ENCODE measurements at regions not wholly inside any gene's neighbourhood (a gene's known extent, or its start where the extent isn't known, plus 50 kb on each side); places are given as distances from the start of the nearest gene placed in this dataset.
A peak's percentile ranks its signal among the peaks of the same experiment; 100 is the strongest.

DNA sequence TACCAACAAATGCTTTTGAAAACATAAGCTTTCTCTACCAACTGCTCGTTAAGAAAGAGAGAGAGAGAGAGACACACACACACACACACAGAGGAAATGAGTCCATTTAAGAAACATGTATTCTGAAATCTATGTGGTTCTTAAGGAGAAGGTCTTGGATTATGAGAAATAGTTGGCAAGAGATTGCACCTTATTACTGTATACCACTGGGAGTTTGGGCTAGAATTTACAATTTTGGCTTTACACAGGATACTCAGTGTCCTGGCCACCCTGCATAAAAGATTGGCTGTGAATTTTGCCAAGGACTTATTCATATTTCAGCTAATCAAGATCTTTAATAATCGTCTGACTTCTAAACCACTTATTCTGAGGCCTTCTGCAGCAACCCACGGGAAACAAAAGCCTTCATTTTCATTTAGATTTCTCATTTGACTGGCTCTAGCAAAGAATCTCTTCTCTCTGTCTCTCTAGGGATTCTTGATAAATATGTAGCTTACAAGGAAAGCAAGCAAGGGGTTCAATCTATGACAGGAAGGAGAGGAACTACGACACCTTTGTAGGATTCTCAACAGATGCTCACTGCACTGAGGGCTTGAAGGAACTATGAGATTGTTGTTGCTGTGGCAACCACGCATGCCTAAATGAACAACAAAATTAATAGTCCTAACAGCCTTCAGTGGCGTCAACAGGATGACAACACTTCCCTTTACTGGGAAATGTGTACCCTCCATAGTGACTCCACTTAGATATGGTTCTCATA, 75.3 kb upstream of the GNAO1 start:
- peaks cover 19% of the 10 kb centered on the region for H3K4me1 Mint-ChIP-seq (ENCODE audit: low read depth, unreplicated experiment)
- no peak overlapping the region for H3K4me3 Mint-ChIP-seq (ENCODE audit: unreplicated experiment)
- H3K27me3 Mint-ChIP-seq (ENCODE audit: unreplicated experiment), result peaks cover 2% of the 10 kb centered on the region
- H3K9me3 Mint-ChIP-seq (ENCODE audit: unreplicated experiment), result peaks cover 2% of the 10 kb centered on the region
- H3K36me3 Mint-ChIP-seq (ENCODE audit: unreplicated experiment), result no peaks in the 10 kb centered on the region
- TF ChIP-seq CTCF (IDR thresholded peaks at IDR 0.05; ENCODE audit: partially characterized antibody, unreplicated experiment), result no peak
- DNase-seq, result no peak
- H3K27ac Mint-ChIP-seq (ENCODE audit: unreplicated experiment), result peak overlapping the region; percentile 86

- no peaks in the 10 kb centered on the region for H3K9me3 Mint-ChIP-seq (ENCODE audit: unreplicated experiment)
- H3K27ac Mint-ChIP-seq (ENCODE audit: unreplicated experiment), result no peak overlapping the region
- no peak for TF ChIP-seq CTCF (IDR thresholded peaks at IDR 0.05; ENCODE audit: partially characterized antibody, unreplicated experiment)
- H3K36me3 Mint-ChIP-seq (ENCODE audit: unreplicated experiment), result no peaks in the 10 kb centered on the region
- no peak overlapping the region for H3K4me3 Mint-ChIP-seq (ENCODE audit: unreplicated experiment)
- peaks cover 32% of the 10 kb centered on the region for H3K4me1 Mint-ChIP-seq (ENCODE audit: low read depth, unreplicated experiment)
- no peak for DNase-seq
- peaks cover 2% of the 10 kb centered on the region for H3K27me3 Mint-ChIP-seq (ENCODE audit: unreplicated experiment)
Measured at GRCh38 chr16:56113223-56113622, 78.1 kb upstream of the GNAO1 start.

DNA sequence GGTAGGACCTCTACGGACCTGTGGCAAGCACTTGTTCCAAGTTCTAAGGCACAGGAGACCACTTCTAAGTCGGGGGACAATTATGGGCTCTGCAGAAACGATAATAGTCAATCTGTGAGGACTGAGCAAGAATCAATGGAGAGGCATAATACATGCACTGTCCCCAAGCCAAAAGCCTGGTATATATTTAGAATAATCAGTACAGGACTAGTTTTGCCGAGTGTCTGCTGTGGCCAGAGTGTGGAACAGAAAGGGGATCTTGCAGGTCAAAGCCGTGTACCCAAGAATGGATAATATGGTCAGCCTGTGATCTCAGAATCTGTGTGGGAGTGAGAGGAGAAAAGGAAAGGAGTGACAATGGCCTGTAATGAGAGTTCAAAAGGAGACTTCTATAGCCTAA, 80.2 kb upstream of the GNAO1 start:
- Mint-ChIP-seq H3K4me3 (ENCODE audit: unreplicated experiment) (no peak overlapping the region), H3K27ac (ENCODE audit: unreplicated experiment) (no peak overlapping the region), H3K9me3 (ENCODE audit: unreplicated experiment) (no peaks in the 10 kb centered on the region), H3K36me3 (ENCODE audit: unreplicated experiment) (no peaks in the 10 kb centered on the region), H3K27me3 (ENCODE audit: unreplicated experiment) (peaks cover 5% of the 10 kb centered on the region), H3K4me1 (ENCODE audit: low read depth, unreplicated experiment) (peaks cover 39% of the 10 kb centered on the region)
- TF ChIP-seq CTCF (IDR thresholded peaks at IDR 0.05; ENCODE audit: partially characterized antibody, unreplicated experiment), result no peak
- no peak for DNase-seq

GRCh38 chr16:56109994-56110393, 81.3 kb upstream of the GNAO1 start:
- Mint-ChIP-seq H3K27me3 (ENCODE audit: unreplicated experiment) (peaks cover 7% of the 10 kb centered on the region), H3K27ac (ENCODE audit: unreplicated experiment) (no peak overlapping the region), H3K36me3 (ENCODE audit: unreplicated experiment) (no peaks in the 10 kb centered on the region), H3K9me3 (ENCODE audit: unreplicated experiment) (no peaks in the 10 kb centered on the region), H3K4me3 (ENCODE audit: unreplicated experiment) (no peak overlapping the region), H3K4me1 (ENCODE audit: low read depth, unreplicated experiment) (peaks cover 37% of the 10 kb centered on the region)
- no peak for TF ChIP-seq CTCF (IDR thresholded peaks at IDR 0.05; ENCODE audit: partially characterized antibody, unreplicated experiment)
- DNase-seq, result no peak

- no peak for DNase-seq
- TF ChIP-seq CTCF (IDR thresholded peaks at IDR 0.05; ENCODE audit: partially characterized antibody, unreplicated experiment), result no peak
- H3K9me3 Mint-ChIP-seq (ENCODE audit: unreplicated experiment), result peaks cover 1% of the 10 kb centered on the region
- peaks cover 7% of the 10 kb centered on the region for H3K27me3 Mint-ChIP-seq (ENCODE audit: unreplicated experiment)
- H3K27ac Mint-ChIP-seq (ENCODE audit: unreplicated experiment), result no peak overlapping the region
- peaks cover 40% of the 10 kb centered on the region for H3K4me1 Mint-ChIP-seq (ENCODE audit: low read depth, unreplicated experiment)
- no peaks in the 10 kb centered on the region for H3K36me3 Mint-ChIP-seq (ENCODE audit: unreplicated experiment)
- H3K4me3 Mint-ChIP-seq (ENCODE audit: unreplicated experiment), result no peak overlapping the region
Measured at GRCh38 chr16:56109205-56109604, 82.1 kb upstream of the GNAO1 start.
